Retinal pigment epithelial cell (primary cell): ENCODE measurements at regions not wholly inside any gene's neighbourhood (a gene's known extent, or its start where the extent isn't known, plus 50 kb on each side); places are given as distances from the start of the nearest gene placed in this dataset.

Experiments used
- DNase-seq: peaks from one replicate; pipeline ENCODE4 v3.0.0-alpha.2; 2010; ENCODE audit warnings: low read depth
- H3K4me3 ChIP-seq: 2 replicates; pipeline ENCODE4 v1.5.1; 2011; ENCODE audit warnings: mild to moderate bottlenecking, low read length, control low read depth, moderate library complexity
- CTCF ChIP-seq: conservative IDR thresholded peaks from 2 replicates; pipeline ENCODE4 v1.5.1; 2011; ENCODE audit warnings: low read depth, low read length, control low read depth, inconsistent platforms

- TF ChIP-seq CTCF = no peak
- DNase-seq = no peak
- H3K4me3 ChIP-seq = no peak overlapping the region
Measured at GRCh38 chr2:234827096-234827860, 124.5 kb upstream of the SH3BP4 start.

DNA sequence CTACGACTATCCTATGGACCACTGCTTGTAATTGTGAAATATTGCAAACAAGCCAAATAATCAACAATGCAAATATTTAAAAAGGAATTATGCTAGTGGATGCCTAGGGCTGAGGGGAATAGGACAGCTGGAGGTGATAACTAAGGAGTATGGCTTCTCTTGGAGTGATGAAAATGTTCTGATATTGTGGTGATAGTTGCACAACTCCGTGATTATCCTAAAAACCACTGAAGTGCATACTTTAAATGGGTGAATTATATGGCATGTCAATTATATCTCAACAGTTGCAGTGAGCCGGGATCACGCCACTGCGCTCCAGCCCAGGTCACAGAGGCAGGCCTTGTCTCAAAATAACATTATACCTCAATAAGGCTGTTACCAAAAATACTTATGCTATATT lies 125.1 kb upstream of the SH3BP4 start:
- DNase-seq = no peak
- TF ChIP-seq CTCF = no peak

GRCh38 chr2:234825616-234826015 lies 126.2 kb upstream of the SH3BP4 start:
- DNase-seq = no peak
- no peak overlapping the region for H3K4me3 ChIP-seq
- TF ChIP-seq CTCF = no peak

More for the DNA sequence above, 125.1 kb upstream of the SH3BP4 start:
- H3K4me3 ChIP-seq = no peak overlapping the region

DNA sequence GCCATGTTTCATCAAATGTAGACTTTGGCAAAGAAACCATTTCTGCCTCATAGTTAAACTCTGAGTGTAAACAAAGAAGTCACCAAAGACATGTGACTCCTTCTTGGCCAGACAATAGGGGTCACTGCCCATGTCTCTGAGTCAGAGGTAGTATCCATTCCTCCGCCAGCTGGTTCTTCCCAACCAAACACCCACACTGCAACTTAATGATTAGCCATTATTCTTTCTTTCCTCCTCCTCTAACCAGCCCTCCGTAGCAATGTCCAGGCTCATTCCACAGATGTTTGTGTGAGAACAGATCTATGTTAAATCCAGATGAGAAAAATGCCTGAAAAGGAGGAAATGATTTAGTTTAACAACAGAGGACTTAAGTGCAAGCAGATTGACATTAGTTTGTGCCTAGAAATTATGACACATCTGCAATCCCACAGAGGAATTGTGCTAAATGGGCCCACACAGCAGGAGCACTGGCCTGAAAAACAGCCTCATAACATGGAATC lies 127.9 kb upstream of the SH3BP4 start:
- DNase-seq = peak; percentile 77
- no peak overlapping the region for H3K4me3 ChIP-seq
- TF ChIP-seq CTCF = no peak

DNA sequence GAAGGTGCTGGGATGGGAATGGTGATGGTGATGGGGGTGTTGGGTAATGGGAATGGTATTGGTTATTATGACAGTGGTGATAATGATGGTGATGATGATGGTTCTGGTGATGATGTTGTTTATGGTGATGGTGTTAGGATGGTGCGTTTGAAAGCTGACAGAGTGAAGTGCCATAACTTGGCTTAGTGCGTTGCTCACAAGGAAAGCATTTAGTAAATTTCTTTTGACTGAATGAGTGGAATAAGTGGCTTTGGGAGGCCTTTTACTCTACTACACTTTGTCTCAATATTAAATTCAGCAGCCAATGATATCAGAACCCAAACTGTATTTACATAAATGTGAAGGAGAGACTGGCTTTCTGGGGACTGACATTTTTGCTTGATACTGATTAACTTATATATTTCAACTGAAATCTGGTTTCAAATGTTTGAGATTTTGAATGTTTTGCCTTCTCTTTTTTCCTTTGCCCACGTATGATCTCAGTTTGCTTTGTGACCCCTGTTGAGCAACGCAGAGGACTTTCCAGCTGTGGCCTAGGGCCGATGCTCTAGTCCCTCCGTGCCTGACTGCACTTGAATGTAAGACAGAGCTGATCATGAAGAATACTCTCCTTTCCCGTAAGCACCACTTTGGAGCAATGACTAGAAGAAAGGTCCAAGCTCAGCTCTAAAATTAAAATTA lies 128.5 kb upstream of the SH3BP4 start:
- no peak overlapping the region for H3K4me3 ChIP-seq
- no peak for DNase-seq
- TF ChIP-seq CTCF = no peak

DNA sequence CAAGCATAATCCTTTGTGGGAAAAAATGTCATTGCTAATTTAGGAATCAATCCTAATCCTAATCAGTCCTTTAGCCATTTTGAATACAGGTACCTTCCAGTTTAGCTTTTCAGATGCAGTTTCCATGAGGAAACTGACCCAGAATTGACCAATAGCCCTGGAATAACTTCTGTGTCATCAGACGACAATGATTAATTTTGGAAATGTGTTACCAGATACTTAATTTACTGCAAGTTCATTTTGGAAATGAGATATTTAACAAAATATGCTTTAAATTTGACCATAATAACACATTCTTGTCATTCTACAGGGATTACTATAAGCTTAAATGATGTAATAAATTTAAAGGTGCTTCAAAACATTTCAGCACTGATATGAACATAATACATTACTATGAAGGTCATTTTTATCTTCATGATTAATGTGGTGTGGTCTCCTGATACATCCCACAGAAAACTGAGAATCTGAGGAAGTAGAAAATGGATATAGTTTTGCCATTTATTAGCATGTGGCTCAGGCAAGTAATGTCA lies 129.8 kb upstream of the SH3BP4 start:
- TF ChIP-seq CTCF = no peak
- peak; percentile 11 for DNase-seq
- H3K4me3 ChIP-seq = no peak overlapping the region
